ENCODE measurements at regions not wholly inside any gene's neighbourhood (a gene's known extent, or its start where the extent isn't known, plus 50 kb on each side); places are given as distances from the start of the nearest gene placed in this dataset.

- TF ChIP-seq USF2 (IDR thresholded peaks at IDR 0.05) (no peak), POLR2A (IDR thresholded peaks at IDR 0.05; ENCODE audit: low read length) (no peak), EP300 (IDR thresholded peaks at IDR 0.05) (no peak), CTCF (IDR thresholded peaks at IDR 0.05) (no peak), KDM5A (IDR thresholded peaks at IDR 0.05) (no peak), BHLHE40 (IDR thresholded peaks at IDR 0.05; ENCODE audit: low read depth, low read length) (no peak), SREBF2 (IDR thresholded peaks at IDR 0.05) (no peak), BCL3 (IDR thresholded peaks at IDR 0.05) (no peak), CHD2 (IDR thresholded peaks at IDR 0.05; ENCODE audit: low read length, partially characterized antibody) (no peak), ELK1 (IDR thresholded peaks at IDR 0.05; ENCODE audit: low read depth, low read length) (no peak), HDAC2 (IDR thresholded peaks at IDR 0.05) (no peak)
Observed at GRCh38 chr3:69456631-69457030, 70.7 kb upstream of the FRMD4B start.
